ENCODE measurements at regions not wholly inside any gene's neighbourhood (a gene's known extent, or its start where the extent isn't known, plus 50 kb on each side); places are given as distances from the start of the nearest gene placed in this dataset.

DNA sequence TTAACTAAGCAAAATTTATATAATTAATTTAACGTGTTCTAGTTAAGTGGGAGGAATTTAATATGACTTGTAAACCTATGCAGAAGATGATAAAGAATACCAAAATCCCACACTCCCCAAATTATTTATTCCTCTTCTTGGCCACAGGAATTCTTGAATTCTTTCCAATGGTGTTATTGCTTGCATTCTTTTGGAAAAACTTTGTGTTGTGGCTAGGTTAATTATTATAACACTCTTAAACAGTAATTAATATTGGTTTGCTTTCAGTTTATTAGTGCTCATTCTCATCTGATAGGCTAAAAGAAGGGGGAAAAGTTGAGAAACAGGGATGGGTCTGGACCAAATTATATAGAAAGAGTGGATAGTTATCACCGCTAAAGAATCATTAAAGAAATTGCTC is 141.5 kb upstream of the PABPC4L start:
- H3K4me1 ChIP-seq (ENCODE audit: control insufficient read depth, extremely low read depth, insufficient read depth, low read length), result no peaks in the 10 kb centered on the region
- no peaks in the 10 kb centered on the region for H3K9me1 ChIP-seq (replicated peaks; ENCODE audit: control insufficient read depth, extremely low read depth, insufficient read depth, low read length)
- dilution Hi-C loops (cut with MboI; ENCODE audit: extremely low pct_ligation_motif_present, low sequenced_read_pairs) (no loop called here), intact Hi-C loops (cut with micrococcal nuclease) (no loop called here)
- no peak overlapping the region for H3K4me2 ChIP-seq (ENCODE audit: insufficient read depth, low read length)
- DNase-seq (ENCODE audit: low read depth, low spot score) (no peak), FAIRE-seq (no peak)
- no peaks in the 10 kb centered on the region for H3K9me3 ChIP-seq (replicated peaks; ENCODE audit: control insufficient read depth, insufficient read depth, low read length)
- no peak for TF ChIP-seq FOS (IDR thresholded peaks at IDR 0.05; ENCODE audit: borderline replicate concordance, insufficient read depth, low read length)
- TF ChIP-seq, protein P1, sequence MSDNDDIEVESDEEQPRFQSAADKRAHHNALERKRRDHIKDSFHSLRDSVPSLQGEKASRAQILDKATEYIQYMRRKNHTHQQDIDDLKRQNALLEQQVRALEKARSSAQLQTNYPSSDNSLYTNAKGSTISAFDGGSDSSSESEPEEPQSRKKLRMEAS (IDR thresholded peaks at IDR 0.05; ENCODE audit: insufficient read depth, insufficient read length), result no peak
- TF ChIP-seq POLR2AphosphoS5 (IDR thresholded peaks at IDR 0.05; ENCODE audit: insufficient read depth, low read depth, low read length), result no peak
- no peak for TF ChIP-seq GATA2 (IDR thresholded peaks at IDR 0.05; ENCODE audit: insufficient read depth, insufficient read length, low read depth, low read length)
- no peak for TF ChIP-seq JUN (IDR thresholded peaks at IDR 0.05; ENCODE audit: borderline replicate concordance, insufficient read depth, insufficient read length, low read depth)
- TF ChIP-seq EZH2 (IDR thresholded peaks at IDR 0.05; ENCODE audit: borderline replicate concordance, low read depth, low read length, severe bottlenecking), result no peak
- TF ChIP-seq POLR2A (IDR thresholded peaks at IDR 0.05; ENCODE audit: low read depth, low read length), result no peak
- no peak for TF ChIP-seq CTCF (IDR thresholded peaks at IDR 0.05; ENCODE audit: extremely low read depth in 1 of 2, insufficient read depth in 1 of 2, low read depth in 1 of 2, low read length in 2 of 2)
- TF ChIP-seq MYC (IDR thresholded peaks at IDR 0.05; ENCODE audit: low read depth, low read length), result no peak
- H4K20me1 ChIP-seq (replicated peaks; ENCODE audit: control insufficient read depth, extremely low read depth, insufficient read depth, low read length), result no peaks in the 10 kb centered on the region
- no peak overlapping the region for H2AFZ ChIP-seq (ENCODE audit: low read depth, low read length)
- no TSS peak for BruUV-seq (replicated peaks)
- H3K9ac ChIP-seq (replicated peaks; ENCODE audit: extremely low read depth, insufficient read depth, low read length), result no peak overlapping the region
- no peaks in the 10 kb centered on the region for H3K27me3 ChIP-seq (ENCODE audit: control insufficient read depth in 2 of 2, insufficient read depth in 2 of 2, low read length in 2 of 2)
- H3K4me3 ChIP-seq (replicated peaks in 1 of 3; ENCODE audit: insufficient read depth in 1 of 3, low read depth in 1 of 3, low read length in 3 of 3), result no peak overlapping the region
- H3K36me3 ChIP-seq (ENCODE audit: control insufficient read depth in 2 of 2, extremely low read depth in 1 of 2, insufficient read depth in 2 of 2, low read length in 2 of 2), result no peaks in the 10 kb centered on the region
- ChIA-PET CTCF (no interaction called here), POLR2A (no interaction called here)
- no peak overlapping the region for H3K27ac ChIP-seq (ENCODE audit: insufficient read depth, low read depth, low read length)
- H3K79me2 ChIP-seq (ENCODE audit: control insufficient read depth, insufficient read depth, low read length), result no peaks in the 10 kb centered on the region
